Fibroblast of upper back skin (primary cell): ENCODE measurements at regions not wholly inside any gene's neighbourhood (a gene's known extent, or its start where the extent isn't known, plus 50 kb on each side); places are given as distances from the start of the nearest gene placed in this dataset.
"Not testable (repeated sequence)": the region's sequence is repeated elsewhere in the genome, so short reads cannot be mapped to it uniquely, and the experiment has no call there.

Source experiments
- DNase-seq: peaks from one replicate; pipeline ENCODE4 v3.0.0-alpha.2; 2013

DNA sequence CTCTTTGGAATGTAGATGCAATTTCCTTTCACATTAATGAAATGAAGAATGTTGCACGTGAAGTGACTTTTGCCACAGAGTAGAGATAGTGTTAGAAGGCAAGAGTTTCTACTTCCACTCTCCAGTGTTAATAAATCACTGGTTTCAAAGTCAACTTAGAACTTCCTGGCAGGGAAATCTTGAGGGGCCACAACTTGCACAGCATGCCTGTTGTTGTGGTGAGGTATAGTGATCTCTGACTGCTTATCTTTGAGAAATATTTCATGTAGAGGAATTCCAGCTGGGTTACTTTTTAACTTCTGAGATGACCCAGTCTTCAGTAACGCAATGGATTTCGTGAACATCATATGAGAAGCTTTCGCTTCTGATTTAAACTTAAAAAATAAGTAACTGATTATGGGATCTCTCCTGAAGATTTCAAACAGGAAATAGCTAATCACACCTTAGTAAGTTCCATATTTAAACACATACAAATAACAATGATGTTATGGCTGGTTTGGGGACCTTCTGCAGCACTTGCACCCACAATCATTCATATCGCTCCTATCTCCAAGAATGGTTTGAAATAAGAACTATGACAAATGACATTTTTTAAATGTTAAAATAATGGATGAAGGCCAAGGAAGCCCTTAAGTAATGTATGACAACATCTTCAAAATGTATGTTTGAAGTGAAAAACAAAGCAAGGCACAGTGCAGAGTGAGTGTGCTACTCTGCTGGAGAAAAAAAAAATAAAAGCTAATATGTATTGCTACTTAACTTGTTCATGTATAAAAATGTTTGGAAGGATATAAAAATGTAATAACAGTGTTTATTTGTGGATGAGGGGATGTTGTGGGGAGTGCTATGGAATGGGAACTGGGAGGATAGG, 726.5 kb upstream of the NECTIN3 start:
- peak; percentile 57 for DNase-seq

- DNase-seq = no peak
Measured at GRCh38 chr3:110349295-110349694, 722.3 kb upstream of the NECTIN3 start.

GRCh38 chr3:110352841-110353604, 718.6 kb upstream of the NECTIN3 start:
- DNase-seq = no peak

GRCh38 chr3:110362751-110363150, 708.9 kb upstream of the NECTIN3 start:
- peak; percentile 63 for DNase-seq

DNA sequence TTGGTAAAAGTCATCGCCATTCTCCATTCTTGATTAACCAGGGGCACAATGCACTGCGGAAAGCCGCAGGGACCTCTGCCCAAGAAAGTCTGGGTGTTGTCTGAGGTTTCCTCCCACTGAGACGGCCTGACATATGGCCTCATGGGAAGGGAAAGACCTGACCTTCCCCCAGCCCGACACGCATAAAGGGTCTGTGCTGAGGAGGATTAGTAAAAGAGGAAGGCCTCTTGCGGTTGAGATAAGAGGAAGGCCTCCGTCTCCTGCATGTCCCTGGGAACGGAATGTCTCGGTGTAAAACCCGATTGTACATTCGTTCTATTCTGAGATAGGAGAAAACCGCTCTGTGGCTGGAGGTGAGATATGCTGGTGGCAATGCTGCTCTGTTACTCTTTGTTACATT, 704.3 kb upstream of the NECTIN3 start:
- not testable (repeated sequence) for DNase-seq

GRCh38 chr3:110375751-110376518, 695.7 kb upstream of the NECTIN3 start:
- no peak for DNase-seq

DNA sequence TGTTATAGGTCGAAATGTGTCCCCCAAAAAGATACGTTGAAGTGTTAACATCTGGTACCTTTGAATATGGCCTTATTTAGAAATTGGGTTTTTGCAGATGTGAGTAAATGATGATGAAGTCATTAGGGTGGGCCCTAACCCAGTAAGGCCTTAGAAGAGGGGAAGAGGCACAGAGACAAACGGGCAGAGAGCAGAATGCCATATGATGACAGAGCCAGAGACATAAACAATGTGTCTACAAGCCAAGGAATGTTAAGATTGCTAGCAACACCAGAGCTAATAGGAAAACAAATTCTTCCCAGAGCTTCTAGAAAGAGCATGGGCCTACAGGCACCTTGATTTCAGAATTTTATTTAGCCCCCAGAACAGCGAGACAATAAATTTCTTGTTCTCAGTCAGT, 693.1 kb upstream of the NECTIN3 start:
- peak; percentile 5 for DNase-seq

GRCh38 chr3:110381992-110382391, 689.6 kb upstream of the NECTIN3 start:
- no peak for DNase-seq

DNA sequence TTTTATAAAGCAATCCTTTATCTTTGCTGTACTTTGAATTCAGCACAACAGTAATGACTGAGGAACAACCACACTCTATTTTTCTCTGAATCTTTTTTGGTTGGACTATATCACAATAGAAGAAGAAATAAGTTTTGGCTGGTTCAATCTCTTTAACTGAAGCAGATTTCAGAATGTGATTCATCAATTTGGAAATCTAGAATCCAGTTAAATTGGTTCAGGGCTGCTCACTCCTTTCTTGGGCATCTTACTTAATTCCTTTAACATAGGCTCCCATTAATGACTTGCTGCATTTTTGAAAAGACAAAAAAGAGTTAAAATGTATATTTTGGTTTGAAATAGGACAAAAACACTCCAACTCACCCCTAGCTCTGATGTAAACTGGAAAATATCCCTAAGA, 688.3 kb upstream of the NECTIN3 start:
- DNase-seq = no peak

GRCh38 chr3:110384601-110385000, 687.0 kb upstream of the NECTIN3 start:
- peak; percentile 25 for DNase-seq

- no peak for DNase-seq
Measured at GRCh38 chr3:110389005-110389404, 682.6 kb upstream of the NECTIN3 start.

- DNase-seq = no peak
Measured at GRCh38 chr3:110390372-110390771, 681.2 kb upstream of the NECTIN3 start.

DNA sequence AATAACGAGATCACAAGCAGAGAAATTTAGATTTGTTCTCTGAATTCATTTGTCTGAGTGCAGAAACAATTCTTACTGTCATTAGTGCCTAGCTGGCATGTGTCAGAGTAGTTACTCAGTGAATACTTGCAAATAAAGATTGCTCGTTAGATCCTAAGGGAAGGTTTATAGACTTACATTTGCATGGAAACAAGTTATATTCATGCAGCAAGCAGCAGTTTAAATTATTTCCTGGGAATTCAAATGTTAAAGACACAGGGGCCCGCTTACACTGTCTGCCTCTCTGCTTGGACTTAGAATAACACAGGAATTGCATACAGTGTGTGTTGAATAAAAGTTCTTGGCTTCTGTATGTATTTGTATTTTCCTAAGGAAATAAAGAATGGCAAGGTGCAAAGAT, 680.6 kb upstream of the NECTIN3 start:
- DNase-seq = no peak

- peak; percentile 10 for DNase-seq
Measured at GRCh38 chr3:110391640-110392395, 679.8 kb upstream of the NECTIN3 start.

DNA sequence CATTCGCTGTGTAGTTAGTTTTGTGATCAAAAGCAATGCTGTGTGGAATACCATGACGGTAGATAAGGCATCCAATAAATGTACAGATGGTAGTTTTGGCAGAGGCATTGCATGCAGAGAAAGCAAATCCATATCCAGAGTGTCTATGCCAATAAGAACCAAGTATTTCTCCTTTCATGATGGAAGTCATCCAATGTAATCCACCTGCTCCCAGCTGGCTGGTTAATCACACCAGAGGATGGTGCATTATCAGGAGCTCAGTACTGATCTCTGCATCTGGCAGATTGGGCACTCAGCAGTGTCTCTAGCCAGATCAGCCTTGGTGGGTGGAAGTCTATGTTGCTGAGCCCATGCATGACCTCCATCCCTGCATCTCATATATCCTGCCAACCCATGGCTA, 677.7 kb upstream of the NECTIN3 start:
- DNase-seq = no peak

GRCh38 chr3:110397115-110397514, 674.5 kb upstream of the NECTIN3 start:
- DNase-seq = no peak

DNA sequence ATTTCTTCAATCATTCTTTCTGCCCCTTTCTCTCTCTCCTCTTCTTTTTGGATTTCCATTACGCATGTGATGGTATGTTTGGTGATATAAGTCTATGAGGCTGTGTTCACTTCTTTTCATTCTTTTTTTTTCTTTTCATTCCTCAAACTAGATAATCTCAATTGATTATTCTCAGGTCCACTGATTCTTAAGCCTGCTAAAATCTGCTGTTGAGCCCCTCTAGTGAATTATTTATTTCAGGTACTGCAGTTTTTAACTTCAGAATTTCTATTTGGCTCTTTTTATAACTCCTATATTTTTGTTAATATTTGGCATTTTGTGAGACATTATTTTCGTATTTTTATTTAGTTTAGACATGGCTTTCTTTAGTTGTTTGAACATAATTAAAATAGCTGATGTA, 671.3 kb upstream of the NECTIN3 start:
- DNase-seq = no peak

DNA sequence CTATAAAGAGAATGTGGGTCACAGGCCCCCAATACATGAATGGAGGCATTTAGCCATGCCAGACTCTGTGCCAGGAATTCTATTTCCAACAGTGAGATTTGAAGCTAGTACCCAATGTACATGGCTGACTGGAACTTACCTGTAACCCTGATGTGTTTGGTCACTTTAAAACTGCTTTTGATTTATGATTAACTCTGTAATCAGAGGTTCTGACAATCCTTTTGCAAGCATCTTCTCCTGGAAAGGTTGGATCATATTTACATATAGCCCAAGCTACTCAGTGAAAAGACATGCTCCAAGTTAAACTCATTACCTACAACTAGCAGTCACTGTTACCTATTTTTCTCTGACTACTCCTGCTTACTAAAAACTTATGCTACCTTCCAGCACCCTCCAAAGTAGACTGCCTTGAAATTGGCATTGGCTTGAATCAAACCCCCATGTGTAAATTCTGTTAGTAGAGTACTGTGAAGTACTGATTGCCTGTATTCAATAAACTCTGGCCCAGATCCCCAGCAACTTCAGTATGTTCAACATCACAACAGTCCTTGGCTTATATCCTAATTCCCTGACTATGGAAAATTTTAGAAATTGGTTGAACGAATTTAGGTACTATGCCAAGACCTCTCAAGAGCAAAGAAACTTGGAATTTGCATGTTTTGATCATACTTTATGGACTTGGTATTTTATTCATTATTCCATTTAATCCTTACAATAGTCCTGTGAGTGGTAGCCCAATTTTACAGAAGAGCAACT, 665.6 kb upstream of the NECTIN3 start:
- DNase-seq = no peak

- DNase-seq = no peak
Measured at GRCh38 chr3:110413266-110413665, 658.4 kb upstream of the NECTIN3 start.

- peak; percentile 85 for DNase-seq
Measured at GRCh38 chr3:110413807-110414748, 657.5 kb upstream of the NECTIN3 start.

- peak; percentile 84 for DNase-seq
Measured at GRCh38 chr3:110414855-110415254, 656.8 kb upstream of the NECTIN3 start.
